ENCODE measurements at regions not wholly inside any gene's neighbourhood (a gene's known extent, or its start where the extent isn't known, plus 50 kb on each side); places are given as distances from the start of the nearest gene placed in this dataset.

GRCh38 chrX:828411-828959, 197.9 kb downstream of the SHOX start (continued):
- no peak for TF ChIP-seq IRF3 (IDR thresholded peaks at IDR 0.05)
- no peak for TF ChIP-seq ATF2 (IDR thresholded peaks at IDR 0.05; ENCODE audit: low read length)
- TF ChIP-seq MXI1 (IDR thresholded peaks at IDR 0.05; ENCODE audit: low read depth, low read length): no peak
- TF ChIP-seq POLR2AphosphoS2 (IDR thresholded peaks at IDR 0.05; ENCODE audit: low read depth, low read length): no peak
- no peak for TF ChIP-seq TBL1XR1 (IDR thresholded peaks at IDR 0.05; ENCODE audit: low read depth, low read length)
- no peak for TF ChIP-seq BRCA1 (IDR thresholded peaks at IDR 0.05; ENCODE audit: low read depth, low read length)
- no peak for TF ChIP-seq HCFC1 (IDR thresholded peaks at IDR 0.05; ENCODE audit: low read length)
- no peak for TF ChIP-seq BCL11A (IDR thresholded peaks at IDR 0.05; ENCODE audit: low read depth, low read length)
- TF ChIP-seq MYB (IDR thresholded peaks at IDR 0.05; ENCODE audit: borderline replicate concordance, low read depth, low read length): no peak
- TF ChIP-seq HDAC6 (IDR thresholded peaks at IDR 0.05; ENCODE audit: unreplicated experiment): no peak

GRCh38 chrX:826448-826847, 195.9 kb downstream of the SHOX start:
- Histone ChIP-seq H3K9ac (ENCODE audit: control insufficient read depth, insufficient read depth, low read length) (no peak overlapping the region), H3K4me1 (ENCODE audit: control insufficient read depth, insufficient read depth, low read length) (no peaks in the 10 kb centered on the region), H4K20me1 (ENCODE audit: control insufficient read depth, insufficient read depth) (no peaks in the 10 kb centered on the region), H3K4me2 (ENCODE audit: control insufficient read depth, insufficient read depth) (no peak overlapping the region), H3K9me3 (replicated peaks; ENCODE audit: control insufficient read depth, insufficient read depth, low read length) (no peaks in the 10 kb centered on the region; the same call in 2 of the 3 replicates), H3K27ac (ENCODE audit: control insufficient read depth, insufficient read depth) (no peak overlapping the region), H2AFZ (ENCODE audit: control insufficient read depth, low read depth, low read length) (no peak overlapping the region), H3K4me3 (no peak overlapping the region), H3K27me3 (replicated peaks in 1 of 2; ENCODE audit: control insufficient read depth in 2 of 2, insufficient read depth in 2 of 2, low read length in 1 of 2) (no peaks in the 10 kb centered on the region), H3K79me2 (ENCODE audit: control insufficient read depth, insufficient read depth, low read length) (no peaks in the 10 kb centered on the region), H3K36me3 (ENCODE audit: control insufficient read depth in 2 of 2, insufficient read depth in 2 of 2, low read length in 1 of 2) (no peaks in the 10 kb centered on the region)
- intact Hi-C loops (cut with micrococcal nuclease; ENCODE audit: unreplicated experiment) (no loop called here), in situ Hi-C loops (cut with MboI) (no loop called here)
- FAIRE-seq (no peak), DNase-seq (ENCODE audit: low read depth, low spot score) (no peak), ATAC-seq (no peak)
- CTCF ChIA-PET: no interaction called here
- WGBS (ENCODE audit: insufficient coverage, insufficient replicate concordance, low lambda C conversion rate, missing lambda C conversion rate): 58% methylated on average over 9 of the region's 9 CpGs
- RAD21 ChIA-PET (ENCODE audit: unreplicated experiment): no interaction called here
- SMC1A ChIA-PET (ENCODE audit: uncharacterized antibody, unreplicated experiment): no interaction called here
- BruUV-seq (replicated peaks): no TSS peak
- POLR2A ChIA-PET: no interaction called here
- TF ChIP-seq POLR2A (IDR thresholded peaks at IDR 0.05; ENCODE audit: low read depth, low read length) (no peak), HDGF (IDR thresholded peaks at IDR 0.05) (no peak), CREM (IDR thresholded peaks at IDR 0.05; ENCODE audit: low read depth) (no peak), TCF12 (IDR thresholded peaks at IDR 0.05; ENCODE audit: low read depth, low read length) (no peak), SMAD1 (IDR thresholded peaks at IDR 0.05; ENCODE audit: low read depth, partially characterized antibody) (no peak), NRF1 (conservative IDR thresholded peaks at IDR 0.05; ENCODE audit: low read depth, low read length) (no peak), SP1 (IDR thresholded peaks at IDR 0.05; ENCODE audit: low read depth, low read length) (no peak), ZNF384 (IDR thresholded peaks at IDR 0.05; ENCODE audit: borderline replicate concordance, low read depth, low read length) (no peak), IRF5 (IDR thresholded peaks at IDR 0.05; ENCODE audit: borderline replicate concordance) (no peak), RELA (IDR thresholded peaks at IDR 0.05; ENCODE audit: borderline replicate concordance, partially characterized antibody) (no peak), NFYB (IDR thresholded peaks at IDR 0.05; ENCODE audit: insufficient read depth, low read depth, low read length) (no peak), IKZF1 (conservative IDR thresholded peaks at IDR 0.05) (no peak), JUNB (IDR thresholded peaks at IDR 0.05) (no peak), NFXL1 (IDR thresholded peaks at IDR 0.05; ENCODE audit: borderline replicate concordance) (no peak)
